ENCODE measurements at regions not wholly inside any gene's neighbourhood (a gene's known extent, or its start where the extent isn't known, plus 50 kb on each side); places are given as distances from the start of the nearest gene placed in this dataset.

DNA sequence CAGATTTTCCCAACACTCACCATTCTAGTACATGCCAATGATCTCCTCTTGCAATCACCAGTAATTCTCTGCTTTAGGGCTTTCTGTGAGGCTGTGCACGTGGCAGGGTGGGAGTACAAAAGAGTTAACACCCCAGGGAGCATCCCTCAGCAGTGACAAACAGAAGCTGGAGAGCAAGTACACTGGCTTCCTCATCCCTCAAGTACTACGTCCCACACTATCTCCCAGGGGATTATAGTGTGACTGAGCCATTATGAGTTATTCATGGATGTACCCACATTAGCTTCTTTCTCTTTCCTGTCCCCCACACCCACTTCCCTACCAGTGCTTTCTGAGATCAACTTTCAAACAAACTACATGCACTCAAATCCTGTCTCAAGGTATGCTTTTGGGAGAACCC is 1216.5 kb upstream of the AUTS2 start:
- no peak overlapping the region for H3K4me2 ChIP-seq (ENCODE audit: low read depth, low read length)
- H3K27me3 ChIP-seq (ENCODE audit: control insufficient read depth, insufficient read depth, low read length) = no peaks in the 10 kb centered on the region
- no peak overlapping the region for H4K5ac ChIP-seq (ENCODE audit: low read depth, low read length)
- H4K8ac ChIP-seq (ENCODE audit: low read depth in 2 of 2, low read length in 2 of 2) = no peak overlapping the region
- no peaks in the 10 kb centered on the region for H3K9me1 ChIP-seq (ENCODE audit: insufficient read depth, low read length)
- no peaks in the 10 kb centered on the region for H4K20me1 ChIP-seq (ENCODE audit: insufficient read depth, low read length)
- H3K9ac ChIP-seq (ENCODE audit: low read depth, low read length) = no peak overlapping the region
- H3K56ac ChIP-seq (ENCODE audit: extremely low read depth, insufficient read depth, low read length) = no peak overlapping the region
- ATAC-seq (ENCODE audit: low read depth) = no peak
- H2AFZ ChIP-seq (replicated peaks; ENCODE audit: low read length, poor library complexity) = no peak overlapping the region
- CTCF ChIA-PET = no interaction called here
- no peak overlapping the region for H3K14ac ChIP-seq (replicated peaks; ENCODE audit: low read depth, low read length)
- no peak overlapping the region for H4K91ac ChIP-seq (ENCODE audit: insufficient read depth, low read depth, low read length)
- no peak overlapping the region for H2BK120ac ChIP-seq (ENCODE audit: low read depth, low read length)
- no peaks in the 10 kb centered on the region for H3K4me1 ChIP-seq (ENCODE audit: control insufficient read depth, insufficient read depth, low read length)
- H3K79me1 ChIP-seq (ENCODE audit: low read depth in 1 of 2, low read length in 2 of 2) = no peaks in the 10 kb centered on the region
- no peak overlapping the region for H2AK5ac ChIP-seq (ENCODE audit: low read depth, low read length)
- no peak overlapping the region for H3K27ac ChIP-seq (ENCODE audit: insufficient read depth, low read length)
- POLR2A ChIA-PET (ENCODE audit: unreplicated experiment) = no interaction called here
- H3K23ac ChIP-seq (ENCODE audit: low read depth, low read length) = no peak overlapping the region
- DNase-seq = no peak
- BruUV-seq (replicated peaks) = no TSS peak
- no peak overlapping the region for H2BK15ac ChIP-seq (ENCODE audit: low read depth, low read length)
- no CpG with 5 or more reads among the region's 2 CpGs for WGBS, 2 experiments (ENCODE audit: extremely low coverage in 2 of 2, insufficient read length in 1 of 2)
- no peak for TF ChIP-seq SMC3 (IDR thresholded peaks at IDR 0.05; ENCODE audit: low read depth, low read length)
- in situ Hi-C loops (cut with MboI; ENCODE audit: low sequenced_read_pairs) (no loop called here), dilution Hi-C loops (cut with HindIII; ENCODE audit: low sequenced_read_pairs, unreplicated experiment) (no loop called here), intact Hi-C loops (cut with micrococcal nuclease) (no loop called here)
- peaks cover 15% of the 10 kb centered on the region for H3K9me3 ChIP-seq (ENCODE audit: control insufficient read depth, insufficient read depth, low read length)
- H2BK5ac ChIP-seq (ENCODE audit: low read depth, low read length, poor library complexity, severe bottlenecking) = no peak overlapping the region
- no peak overlapping the region for H3K18ac ChIP-seq (ENCODE audit: low read depth, low read length)
- H2BK20ac ChIP-seq (ENCODE audit: low read depth, low read length) = no peak overlapping the region
- no peak overlapping the region for H3K4me3 ChIP-seq (ENCODE audit: insufficient read depth, low read depth, low read length)
- H3K36me3 ChIP-seq (ENCODE audit: control insufficient read depth, insufficient read depth, low read length) = no peaks in the 10 kb centered on the region
- H3K4ac ChIP-seq (ENCODE audit: low read depth, low read length) = no peak overlapping the region
- H2AK9ac ChIP-seq (replicated peaks; ENCODE audit: low read depth, low read length, poor library complexity) = no peak overlapping the region

Data from IMR-90 (cell line).